GM18909 (cell line): ENCODE measurements at regions not wholly inside any gene's neighbourhood (a gene's known extent, or its start where the extent isn't known, plus 50 kb on each side); places are given as distances from the start of the nearest gene placed in this dataset.

Experiments used
- ATAC-seq: cut with Tn5 transposase; IDR thresholded peaks from one replicate; pipeline ENCODE4 v1.9.1; 2021; ENCODE audit warnings: mild to moderate bottlenecking; ENCODE audit not compliant: unreplicated experiment, poor library complexity

DNA sequence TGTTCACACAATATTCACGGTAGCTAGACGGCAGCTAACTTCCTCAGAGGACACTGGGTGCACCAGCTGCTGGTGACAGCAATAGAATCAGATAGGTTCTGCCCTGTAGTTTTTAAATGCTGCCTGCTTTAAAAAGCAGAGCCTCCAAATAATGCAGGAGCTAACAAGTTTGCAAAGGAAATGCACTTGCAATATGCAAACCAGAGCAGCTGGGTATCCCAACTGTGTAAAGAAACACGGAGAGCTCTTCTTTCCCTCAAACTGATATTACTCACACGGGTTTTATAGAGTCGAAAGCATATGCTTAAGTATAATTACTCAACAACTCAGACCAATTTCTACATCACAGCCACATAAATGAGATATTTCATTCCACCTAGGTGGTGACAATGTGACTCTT, 432.7 kb downstream of the TFAP2A start:
- no peak for ATAC-seq

- ATAC-seq = no peak
Observed at GRCh38 chr6:9979996-9980395, 434.9 kb downstream of the TFAP2A start.

GRCh38 chr6:9978480-9978879, 436.4 kb downstream of the TFAP2A start:
- no peak for ATAC-seq

GRCh38 chr6:9977411-9977810, 437.5 kb downstream of the TFAP2A start:
- ATAC-seq = no peak

DNA sequence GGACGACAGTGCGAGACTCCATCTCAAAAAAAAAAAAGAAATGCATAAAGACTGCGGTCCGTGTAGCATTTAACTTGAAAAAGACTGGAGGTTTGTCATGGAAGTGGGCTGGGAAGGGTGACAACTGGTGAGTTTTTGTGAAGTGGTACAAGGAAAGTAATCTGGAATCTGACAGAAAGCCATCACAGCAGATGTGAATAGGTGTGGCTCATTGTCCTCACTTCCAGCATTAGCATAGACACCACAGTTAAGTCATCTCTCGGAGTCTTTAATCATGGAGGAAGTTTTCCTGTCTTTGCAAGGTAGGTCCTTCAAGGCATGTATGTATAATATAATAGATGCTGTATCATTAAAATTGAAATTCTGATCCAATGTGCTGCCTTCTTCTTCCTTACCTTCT, 453.2 kb downstream of the TFAP2A start:
- ATAC-seq = no peak

- ATAC-seq = no peak
Observed at GRCh38 chr6:9957215-9957759, 457.6 kb downstream of the TFAP2A start.

- no peak for ATAC-seq
Observed at GRCh38 chr6:9948678-9949077, 466.2 kb downstream of the TFAP2A start.

DNA sequence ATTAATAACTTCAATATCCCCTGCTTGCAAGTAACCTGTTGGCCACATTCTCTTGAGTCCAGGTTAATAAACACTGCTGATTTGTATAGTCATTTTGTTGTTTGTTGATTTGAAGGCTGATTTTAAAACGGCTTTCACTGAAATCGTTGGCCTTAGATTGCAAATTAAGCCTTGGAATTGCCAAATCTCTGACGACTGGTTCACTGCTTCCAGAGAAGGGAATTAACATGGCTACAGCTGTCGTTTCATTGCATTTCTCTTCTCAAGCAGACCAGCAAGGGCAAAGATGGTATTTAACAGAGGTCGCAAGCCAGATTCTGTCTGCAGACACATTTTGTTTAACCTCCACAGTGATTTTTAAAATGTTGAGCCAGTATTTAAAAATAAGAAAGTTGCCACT, 470.9 kb downstream of the TFAP2A start:
- no peak for ATAC-seq

GRCh38 chr6:9943026-9943425, 471.8 kb downstream of the TFAP2A start:
- no peak for ATAC-seq

DNA sequence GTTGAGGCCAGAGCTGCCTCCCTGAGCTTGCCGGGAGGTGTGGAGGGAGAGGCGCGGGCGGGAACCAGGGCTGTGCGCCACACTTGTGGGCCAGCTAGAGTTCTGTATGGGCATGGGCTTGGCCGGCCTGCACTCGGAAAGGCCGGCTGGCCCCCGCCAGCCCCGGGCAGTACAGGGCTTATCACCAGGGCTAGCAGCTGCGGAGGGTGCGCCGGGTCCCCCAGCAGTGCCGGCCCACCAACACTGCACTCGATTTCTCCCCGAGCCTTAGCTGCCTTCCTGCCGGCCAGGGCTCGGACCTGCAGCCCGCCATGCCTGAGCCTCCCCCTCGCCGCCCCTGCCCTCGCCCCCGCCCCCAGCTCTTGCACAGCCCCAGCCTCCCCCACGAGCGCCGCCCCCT, 472.7 kb downstream of the TFAP2A start:
- ATAC-seq = no peak

GRCh38 chr6:9938801-9939200, 476.1 kb downstream of the TFAP2A start:
- ATAC-seq = no peak

DNA sequence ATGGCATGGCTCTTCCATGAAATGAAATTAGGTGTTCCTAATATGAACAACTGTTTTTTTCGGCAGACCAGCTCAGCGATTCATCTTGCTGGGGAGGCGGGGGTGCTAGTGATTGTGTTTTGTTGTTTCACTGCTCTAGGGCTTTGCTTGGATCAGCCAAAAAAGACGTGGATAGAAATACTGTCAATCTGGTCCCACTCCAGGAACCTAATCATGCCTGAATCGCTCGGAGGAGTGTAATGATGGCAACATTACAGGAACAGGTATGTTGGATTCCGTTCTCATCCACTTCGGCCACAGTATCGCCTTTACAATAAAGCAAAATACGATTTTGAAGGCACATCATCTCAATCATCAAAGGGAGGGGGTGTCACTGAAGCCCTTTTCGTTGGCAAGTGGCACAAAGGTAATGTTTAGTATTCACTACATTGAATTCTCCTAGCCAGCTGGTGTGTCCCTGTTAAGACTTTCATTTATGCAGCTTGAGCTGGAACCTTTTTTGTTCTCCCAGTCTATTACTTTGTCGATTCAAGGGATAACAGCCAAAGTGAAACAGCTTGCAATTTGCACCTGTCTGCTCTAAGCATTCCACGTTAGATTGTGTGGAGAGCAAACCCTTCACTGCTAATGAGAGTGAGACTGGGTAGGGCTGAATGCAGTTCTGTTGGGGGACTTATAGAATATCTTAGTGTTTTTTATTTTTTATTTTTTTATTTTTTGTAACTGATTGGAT, 477.7 kb downstream of the TFAP2A start:
- ATAC-seq = no peak

DNA sequence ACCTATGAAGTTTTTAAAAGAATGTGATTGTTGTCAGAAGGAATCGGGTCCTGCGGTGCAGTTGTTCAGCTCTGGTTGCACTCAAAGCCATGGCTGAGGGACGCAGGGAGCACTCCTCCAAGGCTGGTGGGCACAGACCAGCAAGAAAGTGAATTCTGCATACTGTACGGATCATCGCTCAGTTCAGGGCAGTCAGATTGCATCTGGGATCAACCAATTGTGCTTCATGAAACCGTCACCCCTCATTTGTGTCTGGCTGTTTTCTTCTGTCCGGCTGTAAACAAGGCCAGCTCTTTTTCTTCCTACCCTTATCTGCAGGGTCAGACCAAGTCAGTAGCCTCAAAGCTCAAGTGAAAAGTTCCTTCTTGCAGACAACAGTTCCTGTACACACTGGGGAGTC, 478.3 kb downstream of the TFAP2A start:
- no peak for ATAC-seq

DNA sequence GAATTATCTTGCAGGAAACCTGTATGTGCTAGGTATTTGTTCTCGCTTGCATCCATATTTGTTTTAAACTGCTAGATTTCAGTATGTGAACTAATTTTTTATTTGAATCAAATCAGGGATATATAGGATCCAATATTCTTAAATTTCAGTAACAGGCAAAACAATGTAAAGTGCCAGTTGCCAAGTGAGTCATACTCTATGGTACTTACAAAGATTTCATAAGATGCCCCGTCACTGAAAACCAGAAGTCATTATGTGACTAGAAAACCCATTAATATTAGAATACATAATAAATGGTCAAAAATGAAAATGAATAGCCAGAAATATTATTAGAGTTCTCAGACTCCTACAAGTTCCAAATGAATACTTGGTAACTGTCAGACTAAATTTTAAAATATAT, 481.2 kb downstream of the TFAP2A start:
- no peak for ATAC-seq

- no peak for ATAC-seq
Observed at GRCh38 chr6:9927275-9927674, 487.6 kb downstream of the TFAP2A start.

DNA sequence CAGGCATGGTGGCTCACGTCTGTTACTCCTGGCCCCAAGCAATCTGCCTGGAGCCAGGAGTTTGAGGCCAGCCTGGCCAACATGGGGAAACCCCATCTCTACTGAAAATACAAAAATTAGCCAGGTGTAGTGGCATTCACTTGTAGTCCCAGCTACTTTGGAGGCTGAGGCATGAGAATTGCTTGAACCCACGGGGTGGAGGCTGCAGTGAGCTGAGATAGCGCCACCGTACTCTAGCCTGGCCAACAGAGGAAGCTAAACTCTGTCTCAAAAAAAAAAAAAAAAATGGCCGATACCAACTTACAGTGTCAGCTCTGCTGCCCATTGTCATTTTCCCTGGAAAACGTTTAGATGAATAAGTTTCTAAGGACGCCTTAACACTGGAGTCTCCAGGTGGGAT, 489.9 kb downstream of the TFAP2A start:
- ATAC-seq = no peak

- ATAC-seq = no peak
Observed at GRCh38 chr6:9921366-9921765, 493.5 kb downstream of the TFAP2A start.

DNA sequence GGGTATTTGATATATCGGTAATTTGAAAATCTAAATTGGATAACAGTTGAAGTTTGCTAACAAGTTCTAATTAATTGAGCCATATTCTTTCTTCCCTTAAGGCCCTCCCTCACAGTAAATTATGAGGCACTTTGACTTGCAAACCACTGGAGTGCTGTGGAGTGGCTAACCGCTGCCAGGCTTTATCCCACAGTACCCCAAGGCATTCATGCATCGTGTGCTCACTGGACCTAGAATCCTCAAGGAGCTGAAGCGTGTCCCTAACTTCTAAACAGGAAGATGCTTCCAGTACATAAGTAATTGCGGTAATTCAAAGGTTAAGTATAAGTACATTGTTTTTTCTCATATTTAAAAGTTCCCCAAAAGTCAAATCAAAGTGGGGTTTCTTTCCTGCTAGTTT, 499.9 kb downstream of the TFAP2A start:
- no peak for ATAC-seq

- ATAC-seq = no peak
Observed at GRCh38 chr6:9901376-9901775, 513.5 kb downstream of the TFAP2A start.

DNA sequence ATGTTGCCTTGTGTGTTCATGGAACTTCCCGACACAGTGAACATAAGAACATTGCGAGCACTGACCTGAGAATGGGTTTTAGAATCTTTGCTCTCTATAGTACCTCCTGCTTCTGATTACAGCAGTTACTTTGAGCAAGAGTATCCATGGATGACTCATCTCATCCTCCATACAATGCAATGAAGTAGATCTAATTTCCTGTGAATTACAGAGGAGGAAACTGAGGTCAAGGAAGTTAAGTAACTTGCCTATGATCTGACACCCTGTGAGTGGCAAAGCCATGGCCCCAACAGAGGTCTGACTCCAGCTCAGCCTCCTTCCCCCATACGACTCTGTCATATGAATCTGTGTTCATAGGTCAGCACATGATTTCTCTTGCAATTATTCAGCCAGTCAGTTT, 518.1 kb downstream of the TFAP2A start:
- ATAC-seq = no peak

DNA sequence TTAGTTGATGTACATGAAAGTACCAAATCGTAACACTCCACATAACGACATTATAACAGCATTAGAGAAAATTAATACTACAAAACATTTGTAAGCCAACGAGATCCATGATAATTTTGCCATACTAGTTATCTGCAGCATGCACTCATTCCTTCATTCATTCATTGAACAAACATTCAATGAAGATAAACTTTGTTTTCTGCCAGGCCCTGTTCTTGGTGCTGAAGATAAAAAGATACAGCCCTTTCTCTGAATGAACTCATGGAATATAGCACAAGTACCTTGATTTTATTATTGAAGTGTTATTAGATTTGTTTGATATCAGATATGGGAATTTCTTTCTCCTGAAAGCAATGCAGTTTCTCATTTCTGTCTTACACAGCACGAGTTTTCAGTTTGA, 524.0 kb downstream of the TFAP2A start:
- ATAC-seq = no peak

GRCh38 chr6:9890469-9890868, 524.4 kb downstream of the TFAP2A start:
- no peak for ATAC-seq
